Motor neuron (in vitro differentiated cells): ENCODE measurements at regions not wholly inside any gene's neighbourhood (a gene's known extent, or its start where the extent isn't known, plus 50 kb on each side); places are given as distances from the start of the nearest gene placed in this dataset.
"Not testable (repeated sequence)": the region's sequence is repeated elsewhere in the genome, so short reads cannot be mapped to it uniquely, and the experiment has no call there.

Experiments
- ATAC-seq, 8 experiments: fragments of 200-7000 bp; cut with Tn5 transposase; replicated peaks in 6 of 8; 2 replicates each; pipeline ENCODE4 v1.8.0; 2021; ENCODE audit warnings: mild to moderate bottlenecking in 8 of 8, moderate library complexity in 8 of 8
- H3K27ac ChIP-seq, 2 donors: fragments of 250-450 bp; sonication (Bioruptor Pico); 2 replicates each; pipeline ENCODE4 v1.9.0; 2021; ENCODE audit warnings: antibody characterized with exemption in 2 of 2, mild to moderate bottlenecking in 2 of 2, moderate library complexity in 1 of 2
- H3K4me1 ChIP-seq, 2 donors: fragments of 250-450 bp; sonication (Bioruptor Pico); replicated peaks in 1 of 2; 2 replicates each; pipeline ENCODE4 v1.6.1; 2021; ENCODE audit warnings: antibody characterized with exemption in 2 of 2, mild to moderate bottlenecking in 2 of 2, moderate library complexity in 1 of 2
- H3K4me3 ChIP-seq, 5 donors: fragments of 250-450 bp; sonication (Bioruptor Pico); 2 replicates each; pipeline ENCODE4 v1.9.0; 2021; ENCODE audit warnings: antibody characterized with exemption in 5 of 5, mild to moderate bottlenecking in 5 of 5, moderate library complexity in 4 of 5
- WGBS, 10 experiments: fragments of 450-650 bp; shearing (Covaris generic); methylation state at CpG; one replicate each; pipeline ENCODE4 v1.0.0; 2022; 5-methylcytosine and 5-hydroxymethylcytosine counted together
- in situ Hi-C, 9 experiments: fragments of 400-800 bp; cut with MboI; loops; one replicate each; pipeline ENCODE4 v1.15.0; 2021; ENCODE audit warnings: low sequenced_read_pairs in 9 of 9, low pct_unique_long_range_greater_than_20kb in 2 of 9; ENCODE audit not compliant: unreplicated experiment in 9 of 9

GRCh38 chr6:15826814-15827318 is 164.0 kb upstream of the DTNBP1 start:
- in situ Hi-C loops = no loop called here
- no peak overlapping the region for H3K27ac ChIP-seq
- whole genome bisulfite sequencing, 10 experiments = 78 to 100% (median 89%) methylated on average over 1 to 5 of the region's 5 CpGs; no CpG with 5 or more reads in 1 of the 10 experiments
- H3K4me3 ChIP-seq = no peak overlapping the region
- peak in 2 of 8 experiments; percentile 45 to 96 for ATAC-seq
- H3K4me1 ChIP-seq = peaks cover 13 to 17% of the 10 kb centered on the region in 2 donors

- WGBS, 10 experiments = 0 to 100% (median 88%) methylated on average over 1 to 6 of the region's 8 CpGs; no CpG with 5 or more reads in 1 of the 10 experiments
- ATAC-seq = peak in 2 of 8 experiments; percentile 17 to 38
- Histone ChIP-seq H3K4me3 (no peak overlapping the region), H3K4me1 (peaks cover 12 to 15% of the 10 kb centered on the region in 2 donors), H3K27ac (no peak overlapping the region)
- in situ Hi-C loops = no loop called here
These were observed 162.6 kb upstream of the DTNBP1 start for GRCh38 chr6:15825332-15825930.

GRCh38 chr6:15824811-15825210 is 162.0 kb upstream of the DTNBP1 start:
- Histone ChIP-seq H3K27ac (no peak overlapping the region), H3K4me3 (no peak overlapping the region), H3K4me1 (peaks cover 12 to 15% of the 10 kb centered on the region in 2 donors)
- ATAC-seq = no peak
- WGBS, 10 experiments = 49 to 96% (median 83%) methylated on average over 1 to 5 of the region's 5 CpGs; no CpG with 5 or more reads in 2 of the 10 experiments
- in situ Hi-C loops = no loop called here

GRCh38 chr6:15823838-15824414 is 161.1 kb upstream of the DTNBP1 start:
- in situ Hi-C loops = no loop called here
- ATAC-seq = no peak
- Histone ChIP-seq H3K4me3 (no peak overlapping the region), H3K4me1 (peaks cover 12 to 15% of the 10 kb centered on the region in 2 donors), H3K27ac (no peak overlapping the region)
- 33 to 100% (median 83%) methylated on average over 1 to 2 of the region's 2 CpGs; no CpG with 5 or more reads in 1 of the 10 experiments for WGBS, 10 experiments

GRCh38 chr6:15822835-15823234 is 160.0 kb upstream of the DTNBP1 start:
- peaks cover 15 to 20% of the 10 kb centered on the region in 2 donors for H3K4me1 ChIP-seq
- no peak overlapping the region for H3K27ac ChIP-seq
- WGBS, 10 experiments = 89% methylated on average over 1 of the region's 1 CpG; no CpG with 5 or more reads in 8 of the 10 experiments
- ATAC-seq = no peak
- in situ Hi-C loops = no loop called here
- H3K4me3 ChIP-seq = no peak overlapping the region

- Histone ChIP-seq H3K4me3 (no peak overlapping the region), H3K4me1 (peaks cover 8 to 23% of the 10 kb centered on the region in 2 donors), H3K27ac (no peak overlapping the region)
- ATAC-seq = no peak
- WGBS, 10 experiments = 41 to 100% (median 92%) methylated on average over 1 to 4 of the region's 7 CpGs; no CpG with 5 or more reads in 7 of the 10 experiments
- in situ Hi-C loops = no loop called here
These were observed 157.0 kb upstream of the DTNBP1 start for GRCh38 chr6:15819841-15820240.

- in situ Hi-C loops = no loop called here
- Histone ChIP-seq H3K4me1 (peaks cover 8 to 23% of the 10 kb centered on the region in 2 donors), H3K4me3 (no peak overlapping the region), H3K27ac (no peak overlapping the region)
- peak in 1 of 8 experiments; percentile 12 for ATAC-seq
- WGBS, 10 experiments = 0 to 71% (median 60%) methylated on average over 1 to 2 of the region's 5 CpGs; no CpG with 5 or more reads in 7 of the 10 experiments
These were observed 156.4 kb upstream of the DTNBP1 start for GRCh38 chr6:15819226-15819625.

GRCh38 chr6:15818491-15818890 is 155.7 kb upstream of the DTNBP1 start:
- in situ Hi-C loops = no loop called here
- ATAC-seq = no peak

GRCh38 chr6:15818044-15818443 is 155.2 kb upstream of the DTNBP1 start:
- 52 to 100% (median 87%) methylated on average over 1 to 6 of the region's 7 CpGs; no CpG with 5 or more reads in 2 of the 10 experiments for WGBS, 10 experiments
- in situ Hi-C loops = no loop called here
- ATAC-seq = no peak
- H3K27ac ChIP-seq = no peak overlapping the region
- no peak overlapping the region for H3K4me3 ChIP-seq
- peaks cover 3 to 17% of the 10 kb centered on the region in 2 donors for H3K4me1 ChIP-seq

More at GRCh38 chr6:15818491-15818890, 155.7 kb upstream of the DTNBP1 start:
- Histone ChIP-seq H3K4me1 (peaks cover 6 to 20% of the 10 kb centered on the region in 2 donors), H3K4me3 (no peak overlapping the region), H3K27ac (no peak overlapping the region)
- WGBS, 10 experiments = 20 to 68% (median 48%) methylated on average over 1 to 2 of the region's 2 CpGs

- WGBS, 10 experiments = 67 to 83% (median 71%) methylated on average over 1 to 4 of the region's 4 CpGs; no CpG with 5 or more reads in 4 of the 10 experiments
- Histone ChIP-seq H3K27ac (no peak overlapping the region), H3K4me1 (peaks cover under 1 to 13% of the 10 kb centered on the region in 2 donors), H3K4me3 (no peak overlapping the region)
- in situ Hi-C loops = no loop called here
- ATAC-seq = no peak
These were observed 154.3 kb upstream of the DTNBP1 start for GRCh38 chr6:15817100-15817499.

GRCh38 chr6:15816661-15817060 is 153.8 kb upstream of the DTNBP1 start:
- 0 to 88% (median 88%) methylated on average over 1 to 2 of the region's 2 CpGs; no CpG with 5 or more reads in 7 of the 10 experiments for whole genome bisulfite sequencing, 10 experiments
- no peak for ATAC-seq
- in situ Hi-C loops = no loop called here
- Histone ChIP-seq H3K27ac (no peak overlapping the region), H3K4me1 (peaks cover 0 to 11% of the 10 kb centered on the region in 2 donors), H3K4me3 (no peak overlapping the region)

GRCh38 chr6:15813698-15814097 is 150.9 kb upstream of the DTNBP1 start:
- in situ Hi-C loops, H3K27ac ChIP-seq, H3K4me3 ChIP-seq, ATAC-seq: not testable (repeated sequence)
- WGBS, 10 experiments = 20 to 100% (median 79%) methylated on average over 1 to 4 of the region's 5 CpGs; no CpG with 5 or more reads in 4 of the 10 experiments
- H3K4me1 ChIP-seq = peaks cover 6 to 26% of the 10 kb centered on the region in 2 donors

GRCh38 chr6:15811107-15811506 is 148.3 kb upstream of the DTNBP1 start:
- in situ Hi-C loops = no loop called here
- 83 to 100% (median 100%) methylated on average over 1 to 2 of the region's 2 CpGs; no CpG with 5 or more reads in 1 of the 10 experiments for WGBS, 10 experiments

More at GRCh38 chr6:15811107-15811506, 148.3 kb upstream of the DTNBP1 start:
- no peak for ATAC-seq
- Histone ChIP-seq H3K27ac (no peak overlapping the region), H3K4me3 (no peak overlapping the region), H3K4me1 (peaks cover 6 to 14% of the 10 kb centered on the region in 2 donors)
